Stomach (tissue), 4 donors: ENCODE measurements at regions not wholly inside any gene's neighbourhood (a gene's known extent, or its start where the extent isn't known, plus 50 kb on each side); places are given as distances from the start of the nearest gene placed in this dataset.

Source experiments
- CTCF ChIP-seq, 7 experiments: fragments of 450-650 bp in 4 of 7; fragments of 200-600 bp in 3 of 7; sonication (generic) in 3 of 7; IDR thresholded peaks; one replicate each; pipeline ENCODE4 v1.5.1; 2016 to 2019; ENCODE audit warnings: antibody characterized with exemption in 7 of 7, control low read depth in 2 of 7, mild to moderate bottlenecking in 1 of 7
- POLR2A ChIP-seq, 4 donors: fragments of 450-650 bp; IDR thresholded peaks; one replicate each; pipeline ENCODE4 v1.6.1; 2016; ENCODE audit warnings: antibody characterized with exemption in 4 of 4, control low read depth in 2 of 4, mild to moderate bottlenecking in 1 of 4, moderate library complexity in 1 of 4
- POLR2AphosphoS5 ChIP-seq, 3 donors: sonication (generic); formaldehyde crosslinking; IDR thresholded peaks; one replicate each; pipeline ENCODE4 v1.6.1; 2016; ENCODE audit warnings: antibody characterized with exemption in 3 of 3

GRCh38 chr3:164190566-164190965 lies 887.7 kb downstream of the SI start:
- no peak for TF ChIP-seq CTCF (IDR thresholded peaks at IDR 0.05)
- no peak for TF ChIP-seq POLR2A (IDR thresholded peaks at IDR 0.05)
- no peak for TF ChIP-seq POLR2AphosphoS5 (IDR thresholded peaks at IDR 0.05)
